K562 (cell line): ENCODE measurements at regions not wholly inside any gene's neighbourhood (a gene's known extent, or its start where the extent isn't known, plus 50 kb on each side); places are given as distances from the start of the nearest gene placed in this dataset.

Experiments used
- ATAC-seq: fragments of 200-7000 bp; cut with Tn5 transposase; 3 replicates; pipeline ENCODE4 v1.9.1; 2020; ENCODE audit warnings: moderate library complexity
- BruUV-seq: library from RNA; stranded (reverse); fragments of 400-500 nt; replicated peaks from 2 replicates; lab custom pipeline; 2021; lab: Mats Ljungman, UMichigan
- CTCF ChIA-PET: fragments of 300-600 bp; formaldehyde crosslinking; extraction: SDS; loops from one replicate; lab custom pipeline; 2021; ENCODE audit warnings: low intra/inter-chr PET ratio; lab: Yijun Ruan, JAX
- POLR2A ChIA-PET: fragments of 300-600, 350-650 bp; sonication (Branson Sonifier 250); formaldehyde crosslinking; extraction: SDS; loops from one replicate; lab custom pipeline; 2021; ENCODE audit warnings: antibody characterized with exemption, inconsistent platforms; lab: Yijun Ruan, JAX
- DNase-seq, 4 experiments: peaks; one replicate each; pipeline versions ENCODE4 v3.0.0 to v3.0.0-alpha.2; 2011 to 2018; ENCODE audit warnings: low spot score in 3 of 4, mixed read lengths in 3 of 4; ENCODE audit errors: extremely low read depth in 1 of 4
- FAIRE-seq: peaks from 2 replicates; lab custom pipeline; 2011; peaks lifted over from hg19 to GRCh38; lab: Jason Lieb, UNC
- H2AFZ ChIP-seq: 2 replicates; pipeline ENCODE4 v1.6.0; 2011; ENCODE audit warnings: low read depth, low read length, control low read depth, inconsistent platforms
- H3K27ac ChIP-seq: fragments of 200-600 bp; 3 replicates; pipeline ENCODE4 v1.8.0; 2011; ENCODE audit warnings: low read depth, mild to moderate bottlenecking, control low read depth, inconsistent platforms, low read length, moderate library complexity, mixed read lengths; ENCODE audit errors: extremely low read depth
- H3K27me3 ChIP-seq, 2 experiments: fragments of 300-600 bp in 1 of 2; 2 replicates in 1 of 2; 3 replicates in 1 of 2; pipeline versions ENCODE4 v1.6.0 to v1.8.0; 2011; ENCODE audit warnings: inconsistent platforms in 2 of 2, low read length in 2 of 2, mild to moderate bottlenecking in 1 of 2, mixed read lengths in 1 of 2, moderate library complexity in 1 of 2; ENCODE audit not compliant: control insufficient read depth in 2 of 2, insufficient read depth in 2 of 2
- H3K36me3 ChIP-seq: fragments of 300-600 bp; 3 replicates; pipeline ENCODE4 v1.8.0; 2011; ENCODE audit warnings: mild to moderate bottlenecking, low read length, inconsistent platforms; ENCODE audit not compliant: control insufficient read depth, insufficient read depth
- H3K4me1 ChIP-seq, 2 experiments: fragments of 200-600 bp in 1 of 2; replicated peaks in 1 of 2; 2 replicates in 1 of 2; 3 replicates in 1 of 2; pipeline versions ENCODE4 v1.5.1 to v1.8.0; 2011; ENCODE audit warnings: inconsistent platforms in 2 of 2, low read length in 2 of 2, mild to moderate bottlenecking in 1 of 2, mixed read lengths in 1 of 2, moderate library complexity in 1 of 2; ENCODE audit not compliant: control insufficient read depth in 2 of 2, insufficient read depth in 2 of 2
- H3K4me2 ChIP-seq: 2 replicates; pipeline ENCODE4 v1.6.1; 2011; ENCODE audit warnings: low read length, control low read depth, inconsistent platforms, mixed read lengths; ENCODE audit not compliant: insufficient read depth
- H3K4me3 ChIP-seq: fragments of 200-600 bp; sonication (generic), shearing (Covaris generic); 2 replicates; pipeline ENCODE4 v1.5.1; 2016; ENCODE audit warnings: control low read depth, inconsistent platforms
- H3K79me2 ChIP-seq: fragments of 200-600 bp; 3 replicates; pipeline ENCODE4 v1.8.0; 2011; ENCODE audit warnings: low read length, inconsistent platforms; ENCODE audit not compliant: control insufficient read depth, insufficient read depth
- H3K9ac ChIP-seq, 2 experiments: 2 replicates each; pipeline versions ENCODE4 v1.6.0 to v1.6.1; 2011; ENCODE audit warnings: low read depth in 2 of 2, low read length in 2 of 2, control low read depth in 1 of 2, inconsistent platforms in 1 of 2, mild to moderate bottlenecking in 1 of 2, mixed read lengths in 1 of 2; ENCODE audit not compliant: insufficient read depth in 1 of 2
- H3K9me1 ChIP-seq: one replicate; pipeline ENCODE4 v1.6.0; 2011; ENCODE audit warnings: inconsistent platforms, mild to moderate bottlenecking, low read length, moderate library complexity; ENCODE audit not compliant: control insufficient read depth, insufficient read depth
- H3K9me3 ChIP-seq: replicated peaks from 2 replicates; pipeline ENCODE4 v1.5.1; 2011; ENCODE audit warnings: low read depth, low read length, inconsistent platforms; ENCODE audit not compliant: control insufficient read depth, insufficient read depth
- H4K20me1 ChIP-seq: replicated peaks from 2 replicates; pipeline ENCODE4 v1.6.1; 2011; ENCODE audit warnings: low read length, inconsistent platforms, mixed read lengths; ENCODE audit not compliant: control insufficient read depth, insufficient read depth
- ETV6 ChIP-seq, 3 experiments: fragments of 150-350 bp in 1 of 3; sonication (generic) in 1 of 3; formaldehyde crosslinking in 1 of 3; IDR thresholded peaks; 2 replicates each; pipeline versions ENCODE4 v1.6.1 to v1.8.0; 2014 to 2022; ENCODE audit warnings: borderline replicate concordance in 2 of 3, low read depth in 2 of 3, antibody characterized with exemption in 1 of 3, low read length in 1 of 3, mild to moderate bottlenecking in 1 of 3, missing genetic modification reagents in 1 of 3
- HBP1 ChIP-seq: fragments of 450-650 bp; formaldehyde crosslinking; IDR thresholded peaks from 2 replicates; pipeline ENCODE4 v1.4.0; 2022; ENCODE audit warnings: missing genetic modification characterization
- HNRNPL ChIP-seq: fragments of 200-400 bp; formaldehyde crosslinking; IDR thresholded peaks from 2 replicates; pipeline ENCODE4 v1.6.1; 2017; ENCODE audit warnings: low read depth, mild to moderate bottlenecking, low read length
- SAFB2 ChIP-seq: fragments of 200-400 bp; formaldehyde crosslinking; IDR thresholded peaks from 2 replicates; pipeline ENCODE4 v1.6.1; 2018; ENCODE audit warnings: borderline replicate concordance, low read length, low read depth, moderate library complexity; ENCODE audit not compliant: severe bottlenecking
- SIX5 ChIP-seq, 2 experiments: IDR thresholded peaks; 2 replicates each; pipeline ENCODE4 v1.6.1; 2011; ENCODE audit warnings: low read length in 2 of 2, borderline replicate concordance in 1 of 2, low read depth in 1 of 2, mild to moderate bottlenecking in 1 of 2, moderate library complexity in 1 of 2; ENCODE audit not compliant: insufficient read depth in 1 of 2
- SRSF7 ChIP-seq: fragments of 200-400 bp; formaldehyde crosslinking; optimal IDR thresholded peaks from 2 replicates; pipeline ENCODE3; 2017; ENCODE audit warnings: mild to moderate bottlenecking, low read depth, low read length
- TAF9B ChIP-seq: fragments of 450-650 bp; IDR thresholded peaks from 2 replicates; pipeline ENCODE4 v1.6.1; 2018; ENCODE audit warnings: mild to moderate bottlenecking; ENCODE audit not compliant: partially characterized antibody
- ZBTB9 ChIP-seq: fragments of 450-650 bp; formaldehyde crosslinking; IDR thresholded peaks from 2 replicates; pipeline ENCODE4 v1.4.0; 2020; ENCODE audit warnings: mild to moderate bottlenecking, moderate library complexity
- ZNF24 ChIP-seq: fragments of 450-650 bp; IDR thresholded peaks from 2 replicates; pipeline ENCODE4 v1.6.1; 2016
- ZNF280B ChIP-seq: fragments of 250-450 bp; sonication (Bioruptor Pico); IDR thresholded peaks from 2 replicates; pipeline ENCODE4 v1.5.1; 2021; ENCODE audit warnings: mild to moderate bottlenecking
- ZNF3 ChIP-seq: fragments of 250-450 bp; sonication (Bioruptor Pico); IDR thresholded peaks from 2 replicates; pipeline ENCODE4 v1.5.0; 2021; ENCODE audit warnings: mild to moderate bottlenecking, moderate library complexity
- WGBS: fragments of 100-300 bp; shearing (Covaris generic); methylation state at CpG from one replicate; pipeline ENCODE4 v1.1.6; 2016; ENCODE audit warnings: low coverage, mixed read lengths; ENCODE audit not compliant: insufficient coverage; ENCODE audit errors: missing lambda C conversion rate; 5-methylcytosine and 5-hydroxymethylcytosine counted together
- in situ Hi-C: fragments of 300-500 bp; cut with MboI; formaldehyde crosslinking; loops from 4 replicates; pipeline ENCODE4 v1.15.0; 2018; ENCODE audit warnings: inconsistent platforms, mixed read lengths
- intact Hi-C: fragments of 100-400 bp; cut with micrococcal nuclease; formaldehyde crosslinking; loops from 2 replicates; pipeline ENCODE4 v1.14.2; 2022

GRCh38 chr2:238703053-238703415, 144.9 kb upstream of the TWIST2 start:
- no TSS peak for BruUV-seq
- Histone ChIP-seq H3K79me2 (no peaks in the 10 kb centered on the region), H3K4me3 (no peak overlapping the region), H4K20me1 (no peaks in the 10 kb centered on the region; the same call in 1 of the 2 replicates), H3K27me3 (peaks cover 0 to 40% of the 10 kb centered on the region in 2 experiments; a peak in 3 of 5 replicates), H3K9ac (no peak overlapping the region), H3K9me1 (no peaks in the 10 kb centered on the region), H2AFZ (no peak overlapping the region), H3K27ac (no peak overlapping the region), H3K9me3 (no peaks in the 10 kb centered on the region), H3K4me1 (no peaks in the 10 kb centered on the region), H3K4me2 (no peak overlapping the region), H3K36me3 (no peaks in the 10 kb centered on the region)
- intact Hi-C loops (no loop called here), in situ Hi-C loops (no loop called here)
- TF ChIP-seq ZNF24 (no peak), SAFB2 (no peak), SRSF7 (no peak), HBP1 (CRISPR knock-in tag) (no peak), ETV6 (IDR thresholded peaks at IDR 0.05; ENCODE audit: borderline replicate concordance in 1 of 2, low read depth in 2 of 2, low read length in 1 of 2) (no peak), ETV6 (CRISPR knock-in tag; IDR thresholded peaks at IDR 0.05; ENCODE audit: borderline replicate concordance) (no peak), TAF9B (no peak), SIX5 (IDR thresholded peaks at IDR 0.05; ENCODE audit: borderline replicate concordance in 1 of 2, insufficient read depth in 1 of 2, low read depth in 1 of 2, low read length in 2 of 2) (no peak), ZNF280B (CRISPR knock-in tag) (no peak), ZBTB9 (CRISPR knock-in tag) (no peak), ZNF3 (CRISPR knock-in tag) (no peak), HNRNPL (no peak)
- CTCF ChIA-PET: no interaction called here
- WGBS: 0% methylated on average over 2 of the region's 4 CpGs
- FAIRE-seq: no peak
- no peak for ATAC-seq
- POLR2A ChIA-PET: no interaction called here
- DNase-seq: no peak
